Left ventricle myocardium inferior (tissue), 1 donor: ENCODE measurements at regions not wholly inside any gene's neighbourhood (a gene's known extent, or its start where the extent isn't known, plus 50 kb on each side); places are given as distances from the start of the nearest gene placed in this dataset.

Experiments
- DNase-seq: peaks from one replicate; pipeline ENCODE4 v3.0.0-alpha.2; 2020
- H3K27ac ChIP-seq: fragments of 200-600 bp; replicated peaks from 2 replicates; pipeline ENCODE4 v1.8.0; 2021
- H3K27me3 ChIP-seq: fragments of 200-600 bp; 2 replicates; pipeline ENCODE4 v1.8.0; 2021; ENCODE audit warnings: low read depth
- H3K36me3 ChIP-seq: fragments of 200-600 bp; 2 replicates; pipeline ENCODE4 v1.8.0; 2021
- H3K4me1 ChIP-seq: fragments of 200-600 bp; 2 replicates; pipeline ENCODE4 v1.8.0; 2021
- H3K4me3 ChIP-seq: fragments of 200-600 bp; 2 replicates; pipeline ENCODE4 v1.8.0; 2021; ENCODE audit warnings: mild to moderate bottlenecking, moderate library complexity
- H3K9me3 ChIP-seq: fragments of 200-600 bp; replicated peaks from 2 replicates; pipeline ENCODE4 v1.8.0; 2021
- intact Hi-C: fragments of 100-400 bp; cut with micrococcal nuclease; formaldehyde crosslinking; loops from one replicate; pipeline ENCODE4 v1.11.0; 2022
- TF ChIP-seq, protein P1 (sequence below): fragments of 200-600 bp; IDR thresholded peaks from 2 replicates; pipeline ENCODE4 v1.8.0; 2021; ENCODE audit warnings: antibody characterized with exemption, mild to moderate bottlenecking, borderline replicate concordance
- donor health status: DM: no; HTN: yes; CAD: no; lungs with severe emphysema.

DNA sequence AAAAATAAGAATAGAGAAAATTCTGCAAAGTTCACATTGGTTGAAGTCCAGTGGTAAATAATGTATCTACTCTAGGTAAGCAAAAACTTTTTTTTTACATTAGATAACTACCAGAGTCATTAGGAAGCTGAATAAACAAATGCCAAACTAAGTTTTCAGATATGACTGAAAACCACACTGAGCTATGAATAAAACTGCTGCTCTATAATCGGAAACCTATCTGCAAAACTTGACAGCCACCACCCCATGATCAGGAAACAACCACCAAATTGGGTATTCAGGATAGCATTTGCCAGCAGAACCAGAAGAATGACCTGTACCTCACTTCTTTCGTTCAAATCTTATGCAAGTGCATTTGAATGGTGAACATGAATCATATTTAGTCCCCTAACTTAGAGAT is 173.0 kb upstream of the TET2 start:
- Histone ChIP-seq H3K27me3 (no peaks in the 10 kb centered on the region), H3K36me3 (no peaks in the 10 kb centered on the region), H3K9me3 (no peaks in the 10 kb centered on the region), H3K27ac (no peak overlapping the region), H3K4me1 (no peaks in the 10 kb centered on the region), H3K4me3 (no peak overlapping the region)
- TF ChIP-seq, protein P1, sequence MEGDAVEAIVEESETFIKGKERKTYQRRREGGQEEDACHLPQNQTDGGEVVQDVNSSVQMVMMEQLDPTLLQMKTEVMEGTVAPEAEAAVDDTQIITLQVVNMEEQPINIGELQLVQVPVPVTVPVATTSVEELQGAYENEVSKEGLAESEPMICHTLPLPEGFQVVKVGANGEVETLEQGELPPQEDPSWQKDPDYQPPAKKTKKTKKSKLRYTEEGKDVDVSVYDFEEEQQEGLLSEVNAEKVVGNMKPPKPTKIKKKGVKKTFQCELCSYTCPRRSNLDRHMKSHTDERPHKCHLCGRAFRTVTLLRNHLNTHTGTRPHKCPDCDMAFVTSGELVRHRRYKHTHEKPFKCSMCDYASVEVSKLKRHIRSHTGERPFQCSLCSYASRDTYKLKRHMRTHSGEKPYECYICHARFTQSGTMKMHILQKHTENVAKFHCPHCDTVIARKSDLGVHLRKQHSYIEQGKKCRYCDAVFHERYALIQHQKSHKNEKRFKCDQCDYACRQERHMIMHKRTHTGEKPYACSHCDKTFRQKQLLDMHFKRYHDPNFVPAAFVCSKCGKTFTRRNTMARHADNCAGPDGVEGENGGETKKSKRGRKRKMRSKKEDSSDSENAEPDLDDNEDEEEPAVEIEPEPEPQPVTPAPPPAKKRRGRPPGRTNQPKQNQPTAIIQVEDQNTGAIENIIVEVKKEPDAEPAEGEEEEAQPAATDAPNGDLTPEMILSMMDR: no peak
- intact Hi-C loops: no loop called here
- no peak for DNase-seq

DNA sequence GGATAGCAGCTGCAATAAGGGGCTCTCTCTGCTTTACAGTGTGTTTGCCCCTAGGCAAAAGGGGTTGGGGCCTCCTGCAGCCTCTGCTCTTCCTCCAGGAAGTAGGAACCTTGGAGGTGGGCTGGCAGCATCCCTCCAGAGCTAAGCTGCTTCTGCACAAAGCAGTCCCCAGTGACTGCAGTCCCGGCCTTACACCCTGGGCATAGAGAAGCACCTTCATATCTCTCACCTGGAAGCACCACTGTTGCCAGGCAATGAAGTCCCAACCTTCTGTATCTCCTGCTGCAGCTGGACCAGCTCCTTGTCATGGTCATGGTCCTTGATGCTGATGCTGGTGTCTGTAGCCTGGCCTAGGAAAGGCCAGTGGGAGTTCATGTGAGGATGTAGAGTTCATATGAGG is 171.1 kb upstream of the TET2 start:
- H3K9me3 ChIP-seq: peaks cover 13% of the 10 kb centered on the region
- no peaks in the 10 kb centered on the region for H3K27me3 ChIP-seq
- no peaks in the 10 kb centered on the region for H3K4me1 ChIP-seq
- no peak for DNase-seq
- no peak overlapping the region for H3K4me3 ChIP-seq
- no peak overlapping the region for H3K27ac ChIP-seq
- TF ChIP-seq, protein P1: no peak
- no peaks in the 10 kb centered on the region for H3K36me3 ChIP-seq
- intact Hi-C loops: no loop called here

DNA sequence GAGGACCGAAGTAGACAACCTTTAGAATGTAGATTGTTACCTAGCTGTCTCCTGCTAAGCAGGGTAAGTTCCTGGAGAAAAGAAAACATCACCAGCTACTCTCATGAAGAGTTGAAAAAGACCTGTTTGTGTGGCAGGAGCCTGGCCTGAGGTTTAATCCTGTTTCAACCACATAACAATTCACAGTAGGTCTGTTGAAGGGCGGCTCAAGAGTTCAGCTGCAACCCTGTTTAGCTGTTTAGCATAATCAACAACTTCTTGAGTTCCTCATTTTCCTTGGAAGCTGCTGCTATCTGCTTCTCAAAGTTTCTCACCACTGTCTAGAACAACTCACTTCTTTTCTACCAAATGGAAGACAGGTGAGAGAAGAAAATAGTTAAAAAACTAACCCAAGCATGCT is 170.4 kb upstream of the TET2 start:
- DNase-seq: no peak
- Histone ChIP-seq H3K27ac (no peak overlapping the region), H3K9me3 (peaks cover 13% of the 10 kb centered on the region), H3K27me3 (no peaks in the 10 kb centered on the region), H3K4me1 (no peaks in the 10 kb centered on the region), H3K36me3 (no peaks in the 10 kb centered on the region), H3K4me3 (no peak overlapping the region)
- intact Hi-C loops: no loop called here
- TF ChIP-seq, protein P1: no peak

DNA sequence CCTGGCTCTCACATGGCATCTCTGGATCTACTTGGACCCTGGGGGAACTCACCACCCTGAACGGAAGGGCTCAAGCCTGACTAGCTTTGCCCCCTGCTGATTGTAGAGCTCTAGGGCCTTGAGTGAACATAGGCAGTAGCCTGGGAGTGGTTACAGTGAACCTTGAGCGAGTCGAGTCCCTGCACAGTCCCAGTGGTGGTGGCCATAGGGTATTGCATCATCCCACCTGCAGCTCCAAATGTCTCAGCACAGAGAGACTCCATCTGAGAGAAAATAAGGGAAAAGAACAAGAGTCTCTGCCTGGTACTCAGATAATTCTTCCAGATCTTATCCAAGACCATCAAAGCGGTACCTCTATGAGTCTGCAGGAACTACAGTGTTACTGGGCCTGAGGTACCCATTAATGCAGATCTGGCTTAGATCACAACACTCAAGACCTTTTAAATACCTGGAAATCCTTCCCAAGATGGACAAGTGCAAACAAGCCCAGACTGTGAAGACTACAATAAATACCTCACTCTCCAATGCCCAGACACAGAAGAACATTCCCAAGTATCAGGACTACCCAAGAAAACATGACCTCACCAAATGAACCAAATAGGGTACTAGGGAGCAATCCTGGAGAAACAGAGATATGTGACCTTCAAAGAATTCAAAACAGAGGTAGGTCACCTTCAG is 167.5 kb upstream of the TET2 start:
- H3K27ac ChIP-seq: no peak overlapping the region
- TF ChIP-seq, protein P1: no peak
- H3K4me1 ChIP-seq: no peaks in the 10 kb centered on the region
- H3K9me3 ChIP-seq: peaks cover 13% of the 10 kb centered on the region
- no peak overlapping the region for H3K4me3 ChIP-seq
- DNase-seq: no peak
- H3K36me3 ChIP-seq: no peaks in the 10 kb centered on the region
- intact Hi-C loops: no loop called here
- H3K27me3 ChIP-seq: no peaks in the 10 kb centered on the region

DNA sequence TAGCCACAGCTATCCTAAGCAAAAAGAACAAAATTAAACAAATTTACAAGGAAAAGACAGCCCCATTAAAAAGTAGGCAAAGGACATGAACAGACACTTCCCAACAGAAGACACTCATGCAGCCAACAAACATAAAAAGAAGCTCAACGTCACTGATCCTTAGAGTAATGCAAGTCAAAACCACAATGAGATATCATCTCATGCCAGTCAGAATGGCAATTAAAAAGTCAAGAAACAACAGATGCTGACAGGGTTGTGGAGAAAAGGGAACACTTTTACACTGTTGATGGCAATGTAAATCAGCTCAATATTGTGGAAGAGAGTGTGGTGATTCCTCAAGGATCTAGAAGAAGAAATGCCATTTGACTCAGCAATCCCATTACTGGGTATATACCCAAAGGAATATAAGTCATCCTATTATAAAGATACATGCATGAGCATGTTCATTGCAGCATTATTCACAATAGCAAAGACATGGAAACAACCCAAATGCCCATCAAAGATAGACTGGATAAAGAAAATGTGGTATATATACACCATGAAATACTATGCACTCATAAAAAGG is 163.0 kb upstream of the TET2 start:
- Histone ChIP-seq H3K27me3 (no peaks in the 10 kb centered on the region), H3K27ac (no peak overlapping the region), H3K4me3 (no peak overlapping the region), H3K9me3 (peaks cover 13% of the 10 kb centered on the region), H3K36me3 (no peaks in the 10 kb centered on the region), H3K4me1 (no peaks in the 10 kb centered on the region)
- DNase-seq: no peak
- TF ChIP-seq, protein P1: no peak
- intact Hi-C loops: no loop called here
